ENCODE measurements at regions not wholly inside any gene's neighbourhood (a gene's known extent, or its start where the extent isn't known, plus 50 kb on each side); places are given as distances from the start of the nearest gene placed in this dataset.

GRCh38 chr4:180727478-180727877 lies 1515.7 kb upstream of the TENM3 start:
- Histone ChIP-seq H3K4me3 (ENCODE audit: insufficient read depth, low read depth, low read length) (no peak overlapping the region), H4K20me1 (ENCODE audit: insufficient read depth, low read length) (no peaks in the 10 kb centered on the region), H3K79me1 (ENCODE audit: low read depth in 1 of 2, low read length in 2 of 2) (no peaks in the 10 kb centered on the region), H4K5ac (ENCODE audit: low read depth, low read length) (no peak overlapping the region), H3K14ac (replicated peaks; ENCODE audit: low read depth, low read length) (no peak overlapping the region), H3K9ac (ENCODE audit: low read depth, low read length) (no peak overlapping the region), H3K4me2 (ENCODE audit: low read depth, low read length) (no peak overlapping the region), H2AK5ac (ENCODE audit: low read depth, low read length) (no peak overlapping the region), H3K9me1 (ENCODE audit: insufficient read depth, low read length) (no peaks in the 10 kb centered on the region), H3K27me3 (ENCODE audit: control insufficient read depth, insufficient read depth, low read length) (no peaks in the 10 kb centered on the region), H3K4me1 (ENCODE audit: control insufficient read depth, insufficient read depth, low read length) (no peaks in the 10 kb centered on the region), H3K56ac (ENCODE audit: extremely low read depth, insufficient read depth, low read length) (no peak overlapping the region), H2AK9ac (replicated peaks; ENCODE audit: low read depth, low read length, poor library complexity) (no peak overlapping the region), H3K36me3 (ENCODE audit: control insufficient read depth, insufficient read depth, low read length) (no peaks in the 10 kb centered on the region), H3K4ac (ENCODE audit: low read depth, low read length) (no peak overlapping the region), H4K91ac (ENCODE audit: insufficient read depth, low read depth, low read length) (no peak overlapping the region), H3K23ac (ENCODE audit: low read depth, low read length) (no peak overlapping the region), H2BK5ac (ENCODE audit: low read depth, low read length, poor library complexity, severe bottlenecking) (no peak overlapping the region), H2BK15ac (ENCODE audit: low read depth, low read length) (no peak overlapping the region), H2BK120ac (ENCODE audit: low read depth, low read length) (no peak overlapping the region), H4K8ac (ENCODE audit: low read depth in 2 of 2, low read length in 2 of 2) (no peak overlapping the region), H2AFZ (replicated peaks; ENCODE audit: low read length, poor library complexity) (no peak overlapping the region), H3K27ac (ENCODE audit: insufficient read depth, low read length) (no peak overlapping the region), H2BK20ac (ENCODE audit: low read depth, low read length) (no peak overlapping the region), H3K18ac (ENCODE audit: low read depth, low read length) (no peak overlapping the region), H3K9me3 (ENCODE audit: control insufficient read depth, insufficient read depth, low read length) (no peaks in the 10 kb centered on the region)
- no peak for TF ChIP-seq BHLHE40 (IDR thresholded peaks at IDR 0.05; ENCODE audit: low read depth, low read length)
- no peak for TF ChIP-seq CHD1 (IDR thresholded peaks at IDR 0.05; ENCODE audit: low read depth, low read length)
- no peak for TF ChIP-seq FOS (IDR thresholded peaks at IDR 0.05; ENCODE audit: low read depth, low read length)
- no peak for TF ChIP-seq MAFK (IDR thresholded peaks at IDR 0.05; ENCODE audit: low read depth, low read length)
- TF ChIP-seq MAZ (IDR thresholded peaks at IDR 0.05; ENCODE audit: borderline replicate concordance, low read depth, low read length), result no peak
- no peak for TF ChIP-seq ELK1 (IDR thresholded peaks at IDR 0.05; ENCODE audit: borderline replicate concordance, low read depth, low read length)
- WGBS, 2 experiments (ENCODE audit: extremely low coverage in 2 of 2, insufficient read length in 1 of 2), result no CpG with 5 or more reads among the region's 3 CpGs
- POLR2A ChIA-PET (ENCODE audit: unreplicated experiment), result no interaction called here
- no TSS peak for BruUV-seq (replicated peaks)
- dilution Hi-C loops (cut with HindIII; ENCODE audit: low sequenced_read_pairs, unreplicated experiment), result no loop called here
- in situ Hi-C loops (cut with MboI; ENCODE audit: low sequenced_read_pairs), result no loop called here
- CTCF ChIA-PET, result no interaction called here
- DNase-seq (no peak), ATAC-seq (ENCODE audit: low read depth) (no peak)
- intact Hi-C loops (cut with micrococcal nuclease), result no loop called here

All from IMR-90 (cell line).